ENCODE measurements at regions not wholly inside any gene's neighbourhood (a gene's known extent, or its start where the extent isn't known, plus 50 kb on each side); places are given as distances from the start of the nearest gene placed in this dataset.
"Not testable (repeated sequence)": the region's sequence is repeated elsewhere in the genome, so short reads cannot be mapped to it uniquely, and the experiment has no call there.

GRCh38 chr5:34096033-34096432 is 53.0 kb upstream of the C1QTNF3 start:
- DNase-seq (ENCODE audit: low read depth in 2 of 2), result not testable (repeated sequence)

- not testable (repeated sequence) for DNase-seq (ENCODE audit: low read depth in 2 of 2)
These were observed 56.9 kb upstream of the C1QTNF3 start for GRCh38 chr5:34099891-34100290.

GRCh38 chr5:34101567-34101966 is 58.6 kb upstream of the C1QTNF3 start:
- DNase-seq (ENCODE audit: low read depth in 2 of 2), result not testable (repeated sequence)

GRCh38 chr5:34108897-34109296 is 65.9 kb upstream of the C1QTNF3 start:
- DNase-seq (ENCODE audit: low read depth in 2 of 2), result not testable (repeated sequence)

- DNase-seq (ENCODE audit: low read depth in 2 of 2), result not testable (repeated sequence)
These were observed 81.3 kb upstream of the C1QTNF3 start for GRCh38 chr5:34124280-34124679.

- DNase-seq (ENCODE audit: low read depth in 2 of 2), result not testable (repeated sequence)
These were observed 82.3 kb upstream of the C1QTNF3 start for GRCh38 chr5:34125354-34125753.

- not testable (repeated sequence) for DNase-seq (ENCODE audit: low read depth in 2 of 2)
These were observed 83.7 kb upstream of the C1QTNF3 start for GRCh38 chr5:34126741-34127140.

DNA sequence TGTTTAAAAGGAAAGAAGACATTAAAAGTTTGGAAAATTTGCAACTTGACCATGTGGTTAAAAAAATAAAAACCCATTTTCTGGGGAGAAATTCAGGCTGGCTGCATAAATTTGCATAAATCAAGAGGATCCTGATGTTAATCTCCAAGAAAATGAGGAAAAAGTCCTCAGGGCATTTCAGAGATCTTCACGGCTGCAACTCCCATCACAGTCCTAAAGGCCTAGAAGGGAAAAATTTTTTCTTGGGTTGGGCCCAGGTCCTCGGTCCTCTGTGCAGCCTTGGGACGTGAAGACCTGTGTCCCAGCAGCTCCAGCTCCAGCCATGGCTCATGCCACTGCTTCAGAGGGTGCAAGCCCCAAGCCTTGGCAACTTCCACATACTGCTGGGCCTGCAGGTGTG is 84.8 kb upstream of the C1QTNF3 start:
- DNase-seq (ENCODE audit: low read depth in 2 of 2), result not testable (repeated sequence)

GRCh38 chr5:34128890-34129289 is 85.9 kb upstream of the C1QTNF3 start:
- DNase-seq (ENCODE audit: low read depth in 2 of 2), result not testable (repeated sequence)

DNA sequence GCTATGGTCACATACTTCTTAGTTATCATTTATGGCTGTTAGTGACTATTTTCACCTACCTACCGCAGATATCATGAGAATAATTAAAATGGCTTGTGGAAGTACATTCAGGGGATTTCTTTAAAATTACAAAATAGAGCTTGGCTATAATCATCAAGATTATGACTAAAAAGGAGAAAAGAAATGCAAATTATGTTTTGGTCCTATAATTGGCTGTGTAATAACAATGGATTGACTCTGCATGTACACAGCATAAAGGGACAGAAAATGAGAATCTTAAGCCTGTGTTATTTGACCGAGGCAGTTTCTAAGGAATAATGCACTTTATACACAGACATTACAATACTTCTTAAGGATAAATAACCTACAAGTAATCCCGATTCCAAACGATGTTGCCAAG is 112.0 kb upstream of the C1QTNF3 start:
- DNase-seq (ENCODE audit: low read depth in 2 of 2), result not testable (repeated sequence)

DNA sequence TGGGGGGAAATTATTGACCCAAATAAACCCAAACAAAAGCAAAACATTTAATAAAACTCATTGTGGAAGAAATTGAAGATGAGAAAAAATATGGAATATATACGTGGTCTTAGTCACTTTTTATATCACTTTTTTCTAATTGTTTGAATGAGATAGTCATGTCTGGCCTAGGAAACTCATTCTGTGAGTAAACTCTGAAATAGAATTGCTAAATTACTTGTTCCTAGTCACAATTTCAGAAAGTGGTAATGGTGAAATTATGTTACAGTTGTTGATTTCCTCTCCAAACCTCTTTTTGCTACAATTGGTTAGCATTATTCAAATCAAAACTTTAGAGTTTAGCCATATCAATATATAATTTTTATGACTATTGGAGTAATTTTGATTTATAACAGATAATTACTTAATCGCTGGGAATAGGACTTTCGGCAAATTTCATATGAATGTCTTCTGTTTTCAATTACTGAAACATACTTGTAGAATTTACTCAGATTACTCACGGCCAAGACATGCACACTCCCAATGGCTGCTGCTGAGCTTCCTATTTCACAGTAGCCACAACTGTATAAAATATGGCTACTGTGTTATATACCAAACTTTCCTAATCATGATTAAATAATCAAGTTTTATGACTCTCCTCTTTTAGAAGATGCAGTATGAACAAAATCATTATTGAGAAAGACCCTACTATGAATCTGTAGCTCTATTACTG is 113.8 kb upstream of the C1QTNF3 start:
- DNase-seq (ENCODE audit: low read depth in 2 of 2), result not testable (repeated sequence)

GRCh38 chr5:34160904-34161303 is 117.9 kb upstream of the C1QTNF3 start:
- not testable (repeated sequence) for DNase-seq (ENCODE audit: low read depth in 2 of 2)

- not testable (repeated sequence) for DNase-seq (ENCODE audit: low read depth in 2 of 2)
These were observed 128.4 kb upstream of the C1QTNF3 start for GRCh38 chr5:34171398-34171797.

- not testable (repeated sequence) for DNase-seq (ENCODE audit: low read depth in 2 of 2)
These were observed 136.6 kb upstream of the C1QTNF3 start for GRCh38 chr5:34179453-34180190.

DNA sequence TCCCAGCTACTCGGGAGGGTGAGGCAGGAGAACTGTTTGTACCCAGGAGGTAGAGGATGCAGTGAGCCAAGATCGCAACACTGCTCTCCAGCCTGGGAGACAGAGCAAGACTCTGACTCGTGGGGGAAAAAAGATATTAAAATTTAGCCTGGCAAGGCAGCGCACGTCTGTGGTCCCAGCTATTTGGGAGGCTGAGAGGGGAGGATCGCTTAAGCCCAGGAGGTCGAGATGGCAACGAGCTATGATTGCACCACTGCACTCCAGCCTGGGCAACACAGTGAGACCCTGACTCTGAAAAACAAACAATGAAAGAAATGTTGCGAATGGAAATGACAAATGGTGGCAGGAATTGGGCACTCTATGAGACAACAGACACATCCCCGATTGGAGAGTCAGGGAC is 137.2 kb upstream of the C1QTNF3 start:
- DNase-seq (ENCODE audit: low read depth in 2 of 2), result not testable (repeated sequence)

GRCh38 chr5:34180940-34181614 is 138.1 kb upstream of the C1QTNF3 start:
- not testable (repeated sequence) for DNase-seq (ENCODE audit: low read depth in 2 of 2)

DNA sequence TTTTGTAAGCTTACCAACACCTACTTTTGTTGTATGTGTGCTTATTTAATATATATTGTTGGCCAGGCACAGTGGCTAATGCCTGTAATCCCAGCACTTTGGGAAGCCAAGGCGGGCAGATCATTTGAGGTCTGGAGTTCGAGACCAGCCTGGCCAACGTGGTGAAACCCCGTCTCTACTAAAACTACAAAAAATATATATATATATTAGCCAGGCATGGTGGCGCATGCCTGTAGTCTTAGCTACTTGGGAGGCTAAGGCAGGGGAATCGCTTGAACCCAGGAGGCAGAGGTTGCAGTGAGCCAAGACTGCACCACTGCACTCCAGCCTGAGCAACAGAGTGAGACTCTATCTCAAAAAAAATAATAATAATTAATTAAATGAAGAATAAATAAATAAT is 142.0 kb upstream of the C1QTNF3 start:
- not testable (repeated sequence) for DNase-seq (ENCODE audit: low read depth in 2 of 2)

DNA sequence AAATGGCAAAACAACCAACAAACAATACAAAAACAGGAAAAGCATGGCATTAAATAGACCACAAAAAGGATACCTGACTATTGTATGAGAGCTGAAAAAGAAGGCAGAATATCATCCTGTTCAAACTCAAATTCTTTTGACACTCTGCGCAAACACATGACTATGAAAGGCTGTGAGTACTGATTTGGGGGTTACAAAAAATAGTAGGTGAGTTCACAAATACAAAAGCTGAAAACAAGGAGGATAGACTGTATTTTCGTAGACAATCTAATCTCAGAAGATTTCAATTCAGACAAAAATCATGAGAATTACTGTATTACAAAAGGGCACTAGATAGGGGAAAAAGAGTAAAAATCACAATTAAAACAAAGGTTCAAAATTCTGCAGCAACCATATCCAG is 142.6 kb upstream of the C1QTNF3 start:
- not testable (repeated sequence) for DNase-seq (ENCODE audit: low read depth in 2 of 2)

- not testable (repeated sequence) for DNase-seq (ENCODE audit: low read depth in 2 of 2)
These were observed 143.1 kb upstream of the C1QTNF3 start for GRCh38 chr5:34186108-34186507.

DNA sequence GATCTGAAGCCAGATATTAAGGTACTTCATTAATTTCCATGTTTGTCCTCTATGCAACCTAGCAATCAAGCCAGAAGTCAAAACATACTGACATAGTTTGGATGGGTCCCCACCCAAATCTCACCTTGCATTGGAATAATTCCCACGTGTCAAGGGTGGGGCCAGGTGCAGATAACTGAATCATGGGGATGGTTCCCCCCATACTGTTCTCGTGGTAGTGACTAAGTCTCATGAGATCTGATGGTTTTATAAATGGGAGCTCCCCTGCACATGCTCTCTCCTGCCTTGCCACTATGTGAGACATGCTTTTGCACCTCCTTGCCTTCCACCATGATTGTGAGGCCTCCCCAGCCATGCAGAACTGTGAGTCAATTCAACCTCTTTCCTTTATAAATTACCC is 143.9 kb upstream of the C1QTNF3 start:
- not testable (repeated sequence) for DNase-seq (ENCODE audit: low read depth in 2 of 2)

GRCh38 chr5:34187441-34187840 is 144.4 kb upstream of the C1QTNF3 start:
- DNase-seq (ENCODE audit: low read depth in 2 of 2), result not testable (repeated sequence)
